Thyroid gland (tissue), 4 donors: ENCODE measurements at regions not wholly inside any gene's neighbourhood (a gene's known extent, or its start where the extent isn't known, plus 50 kb on each side); places are given as distances from the start of the nearest gene placed in this dataset.

Source experiments
- POLR2A ChIP-seq, 2 donors: fragments of 450-650 bp; IDR thresholded peaks; one replicate each; pipeline ENCODE4 v1.6.1; 2017; ENCODE audit warnings: antibody characterized with exemption in 2 of 2, mild to moderate bottlenecking in 2 of 2, moderate library complexity in 1 of 2
- TF ChIP-seq, protein P1 (sequence below), 6 experiments: fragments of 200-600 bp in 3 of 6; fragments of 450-650 bp in 3 of 6; sonication (generic) in 3 of 6; IDR thresholded peaks; one replicate each; pipeline ENCODE4 v1.5.1; 2016 to 2019; ENCODE audit warnings: antibody characterized with exemption in 6 of 6, mild to moderate bottlenecking in 2 of 6, inconsistent platforms in 1 of 6, moderate library complexity in 1 of 6

GRCh38 chrX:10875995-10876394, 235.1 kb upstream of the HCCS start:
- TF ChIP-seq, protein P1, sequence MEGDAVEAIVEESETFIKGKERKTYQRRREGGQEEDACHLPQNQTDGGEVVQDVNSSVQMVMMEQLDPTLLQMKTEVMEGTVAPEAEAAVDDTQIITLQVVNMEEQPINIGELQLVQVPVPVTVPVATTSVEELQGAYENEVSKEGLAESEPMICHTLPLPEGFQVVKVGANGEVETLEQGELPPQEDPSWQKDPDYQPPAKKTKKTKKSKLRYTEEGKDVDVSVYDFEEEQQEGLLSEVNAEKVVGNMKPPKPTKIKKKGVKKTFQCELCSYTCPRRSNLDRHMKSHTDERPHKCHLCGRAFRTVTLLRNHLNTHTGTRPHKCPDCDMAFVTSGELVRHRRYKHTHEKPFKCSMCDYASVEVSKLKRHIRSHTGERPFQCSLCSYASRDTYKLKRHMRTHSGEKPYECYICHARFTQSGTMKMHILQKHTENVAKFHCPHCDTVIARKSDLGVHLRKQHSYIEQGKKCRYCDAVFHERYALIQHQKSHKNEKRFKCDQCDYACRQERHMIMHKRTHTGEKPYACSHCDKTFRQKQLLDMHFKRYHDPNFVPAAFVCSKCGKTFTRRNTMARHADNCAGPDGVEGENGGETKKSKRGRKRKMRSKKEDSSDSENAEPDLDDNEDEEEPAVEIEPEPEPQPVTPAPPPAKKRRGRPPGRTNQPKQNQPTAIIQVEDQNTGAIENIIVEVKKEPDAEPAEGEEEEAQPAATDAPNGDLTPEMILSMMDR (IDR thresholded peaks at IDR 0.05): no peak
- TF ChIP-seq POLR2A (IDR thresholded peaks at IDR 0.05): no peak
